ENCODE measurements at regions not wholly inside any gene's neighbourhood (a gene's known extent, or its start where the extent isn't known, plus 50 kb on each side); places are given as distances from the start of the nearest gene placed in this dataset.

DNA sequence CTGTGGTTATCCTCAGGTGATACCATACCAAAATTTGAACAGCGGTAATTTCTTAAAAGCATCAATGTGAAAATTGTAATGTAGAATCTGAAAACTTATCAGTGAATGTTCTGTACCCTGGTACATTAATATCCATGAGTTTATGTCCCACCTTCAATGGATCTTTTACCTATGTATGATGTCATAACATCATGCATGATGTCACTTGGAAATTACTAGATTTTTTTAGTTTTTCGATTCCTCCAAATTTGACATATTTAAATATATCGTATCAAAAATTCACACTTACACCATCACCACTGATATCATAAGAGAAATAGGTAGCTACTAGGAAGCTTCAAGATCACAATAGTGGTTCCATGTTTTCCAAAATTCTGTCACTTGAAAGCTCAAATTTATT, 95.0 kb upstream of the AKR1E2 start:
- no peak for DNase-seq

DNA sequence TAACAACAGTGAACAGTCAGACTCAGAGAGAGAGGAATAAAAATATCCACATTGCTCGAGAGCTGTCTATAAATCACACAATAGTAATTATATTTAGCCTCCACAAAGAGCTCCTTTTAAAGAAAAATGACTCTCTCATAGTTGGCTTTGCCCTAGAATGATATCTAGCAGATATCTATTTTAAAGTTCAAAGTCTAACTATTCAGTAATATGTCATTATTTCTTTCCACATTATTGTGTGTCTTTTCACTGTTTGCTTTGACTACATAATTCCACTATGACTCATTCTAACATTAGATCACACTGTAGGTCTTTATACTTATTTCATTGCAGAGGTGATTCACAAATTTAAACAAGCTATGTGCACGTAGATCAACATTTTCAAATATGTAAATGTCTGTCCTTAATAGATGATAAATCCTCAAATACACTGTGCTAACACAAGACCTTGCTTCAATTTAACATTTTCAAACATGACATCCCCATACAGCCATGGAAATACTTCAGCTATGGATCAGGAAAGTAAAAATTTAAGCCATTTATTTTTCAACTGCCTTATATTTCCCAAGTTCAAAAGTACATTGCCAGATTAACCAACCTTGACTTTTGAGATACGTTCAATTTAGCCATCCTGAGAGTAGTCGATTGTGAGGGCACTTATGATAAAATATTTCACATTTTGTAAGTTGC, 99.9 kb upstream of the AKR1E2 start:
- DNase-seq: no peak

- no peak for DNase-seq
Observed at GRCh38 chr10:4723860-4724259, 102.1 kb upstream of the AKR1E2 start.

GRCh38 chr10:4721999-4722753, 103.8 kb upstream of the AKR1E2 start:
- DNase-seq: no peak

- DNase-seq: no peak
Observed at GRCh38 chr10:4720463-4720862, 105.5 kb upstream of the AKR1E2 start.

GRCh38 chr10:4719671-4720070, 106.3 kb upstream of the AKR1E2 start:
- no peak for DNase-seq

DNA sequence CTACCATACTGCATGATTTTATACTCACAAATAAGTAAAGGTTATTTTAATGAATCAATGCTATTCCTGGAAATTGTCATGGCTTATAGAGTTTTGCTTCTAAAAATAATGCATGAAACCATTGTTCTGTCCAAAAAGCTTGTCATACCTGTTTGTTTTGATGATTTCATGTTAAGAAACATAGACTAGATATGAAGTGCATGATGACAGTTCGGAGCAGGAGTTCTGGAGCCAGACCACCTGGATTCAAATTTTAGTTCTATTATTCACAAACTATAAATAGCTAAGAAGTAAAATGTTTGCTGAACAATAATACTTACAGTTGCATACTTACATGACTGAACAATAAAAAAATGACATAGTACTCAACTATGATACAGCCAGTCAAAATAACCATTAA, 107.0 kb upstream of the AKR1E2 start:
- DNase-seq: no peak

DNA sequence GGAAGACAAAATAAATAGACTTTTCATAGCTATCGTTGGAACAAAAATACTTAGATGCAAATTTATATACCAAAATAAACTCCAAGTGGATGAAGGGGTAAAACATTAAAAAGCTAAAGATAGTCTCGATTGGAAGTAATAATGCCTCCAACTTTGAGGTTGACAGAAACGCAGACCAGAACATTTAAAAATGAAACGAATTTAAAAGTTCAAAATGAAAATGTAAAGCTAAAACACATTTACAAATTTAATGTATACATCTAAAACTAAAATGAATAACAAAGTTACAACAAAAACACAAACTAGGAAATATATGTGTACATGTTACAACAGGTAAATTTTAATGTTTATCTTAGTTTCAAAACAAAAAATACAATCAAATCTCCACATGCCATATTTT, 107.5 kb upstream of the AKR1E2 start:
- no peak for DNase-seq

DNA sequence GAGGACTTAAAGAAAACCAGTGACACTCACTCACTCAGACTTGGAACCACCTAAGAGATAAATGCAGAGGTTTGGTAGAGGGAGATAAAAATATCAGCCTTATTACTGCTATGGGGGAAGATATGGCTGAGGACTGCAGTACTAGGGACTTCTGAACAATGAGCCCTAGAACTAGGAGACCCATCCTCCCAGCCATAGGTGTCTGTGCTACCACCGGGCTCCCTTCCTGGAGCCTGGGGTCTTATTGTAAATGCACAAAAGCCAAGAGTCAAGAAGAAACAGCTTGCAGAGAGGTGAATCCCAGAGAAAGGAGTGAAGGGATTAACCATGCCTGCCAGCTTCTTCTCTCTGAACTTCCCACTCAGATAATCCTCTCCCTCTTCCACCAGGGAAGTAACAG, 108.3 kb upstream of the AKR1E2 start:
- no peak for DNase-seq

DNA sequence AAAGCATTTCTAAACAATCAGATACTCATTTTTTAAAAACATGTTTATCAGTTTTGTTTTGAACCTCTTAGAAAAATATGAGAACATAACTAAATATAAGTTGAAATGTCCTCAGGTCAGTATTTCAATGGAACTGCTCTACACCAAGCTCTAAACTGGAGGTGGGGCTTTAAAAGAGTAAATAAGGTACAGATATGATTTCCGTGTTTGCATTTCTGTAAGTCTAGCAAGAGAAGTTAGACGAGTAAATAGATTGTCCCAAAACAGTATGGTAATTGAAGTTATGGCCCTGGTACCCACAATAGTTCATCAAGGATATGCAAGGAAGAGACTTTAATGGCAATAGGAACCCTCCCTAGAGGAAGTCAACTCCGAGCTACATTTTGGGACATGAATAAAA, 115.1 kb upstream of the AKR1E2 start:
- DNase-seq: no peak

DNA sequence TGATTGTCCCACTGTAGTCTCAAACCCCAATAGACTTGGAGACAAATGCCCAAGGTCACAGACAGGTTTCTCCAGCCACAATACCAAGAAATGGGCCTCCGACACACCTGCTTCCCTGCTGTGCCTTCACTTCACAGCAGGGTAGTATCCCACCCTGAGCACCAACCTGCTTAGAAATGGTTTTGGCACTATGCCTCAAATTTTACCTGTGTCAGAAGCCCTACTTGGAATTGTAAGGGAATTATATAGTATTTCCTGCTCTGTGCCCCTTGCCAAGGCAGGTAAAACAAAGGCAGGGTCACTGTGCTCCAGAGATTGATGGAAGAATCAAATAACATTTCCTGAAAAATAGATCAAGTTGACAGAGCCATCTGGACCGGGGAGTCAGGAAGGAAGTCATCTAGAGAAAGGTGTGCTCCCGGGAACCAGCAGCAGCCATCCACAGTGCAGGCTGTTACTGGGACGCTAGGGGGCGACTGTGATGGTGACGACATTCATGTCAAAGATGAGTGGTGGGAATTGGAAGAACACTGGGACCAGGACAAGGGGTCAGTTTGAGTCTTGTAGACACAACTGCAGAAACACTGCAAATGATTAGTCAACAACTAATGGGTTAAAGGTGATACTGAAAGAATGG, 117.8 kb upstream of the AKR1E2 start:
- DNase-seq: no peak

- DNase-seq: no peak
Observed at GRCh38 chr10:4707221-4707620, 118.8 kb upstream of the AKR1E2 start.

DNA sequence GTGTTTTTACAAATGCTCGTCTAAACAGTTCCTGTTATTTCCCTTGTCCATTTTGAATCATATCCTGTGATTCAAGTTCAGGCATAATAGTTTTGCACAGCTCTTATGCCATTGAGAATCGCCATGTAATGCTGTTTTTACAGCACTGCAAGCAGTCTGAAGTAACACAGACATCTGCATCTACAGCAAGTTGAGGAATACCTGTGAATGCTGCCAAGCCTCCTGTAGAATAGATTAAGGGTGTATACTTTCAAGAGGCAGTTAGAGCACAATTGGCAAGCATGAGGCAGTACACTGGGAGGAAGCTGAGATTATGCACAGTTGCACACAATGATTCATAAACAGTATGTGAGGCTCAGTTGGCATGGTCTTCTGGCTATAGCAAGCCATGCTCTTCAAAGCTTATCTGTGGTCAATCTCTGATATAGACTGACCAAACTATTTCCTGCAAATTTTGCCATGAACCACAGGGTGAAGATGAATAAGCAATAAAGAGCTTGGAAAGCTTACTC, 121.9 kb upstream of the AKR1E2 start:
- DNase-seq: no peak

DNA sequence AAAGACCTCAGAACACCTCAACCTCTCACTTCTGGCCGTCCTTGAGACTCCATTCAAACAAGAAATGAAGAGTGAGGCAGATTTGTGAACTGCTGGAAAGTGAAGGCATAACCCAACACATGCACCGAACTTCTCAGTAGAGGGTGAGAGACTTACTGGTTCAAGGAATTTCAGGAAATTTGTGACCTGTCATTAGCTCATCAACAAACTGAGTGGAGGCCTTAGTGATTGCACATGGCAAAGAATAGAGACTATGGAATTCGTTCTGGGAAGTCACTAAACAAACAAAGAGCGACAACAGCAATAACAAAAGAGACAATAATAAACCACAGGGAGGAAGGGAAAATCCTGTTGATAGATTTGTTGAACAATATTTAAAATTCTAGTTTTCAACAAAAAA, 125.0 kb upstream of the AKR1E2 start:
- DNase-seq: no peak

- DNase-seq: no peak
Observed at GRCh38 chr10:4699950-4700730, 125.9 kb upstream of the AKR1E2 start.

- no peak for DNase-seq
Observed at GRCh38 chr10:4698075-4698474, 127.9 kb upstream of the AKR1E2 start.

DNA sequence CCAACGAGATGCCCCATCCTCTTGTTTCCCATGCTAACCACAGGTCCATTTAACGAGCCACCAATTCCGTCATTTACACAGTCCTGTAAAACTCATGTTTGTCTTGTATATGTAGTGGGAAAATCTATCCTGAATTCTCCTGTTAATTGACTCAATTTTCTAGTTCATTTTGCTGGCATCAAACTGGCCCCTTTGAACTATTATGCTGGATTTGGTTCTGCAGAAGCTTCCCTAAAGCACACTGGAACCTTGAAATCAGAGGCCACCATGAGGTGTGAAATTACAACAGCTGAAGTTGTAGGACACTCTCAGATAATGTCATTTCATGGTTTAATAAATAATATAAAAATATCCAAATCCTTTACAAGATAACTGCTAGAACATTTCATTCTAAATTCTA, 129.8 kb upstream of the AKR1E2 start:
- no peak for DNase-seq

GRCh38 chr10:4693967-4694366, 132.0 kb upstream of the AKR1E2 start:
- DNase-seq: no peak

DNA sequence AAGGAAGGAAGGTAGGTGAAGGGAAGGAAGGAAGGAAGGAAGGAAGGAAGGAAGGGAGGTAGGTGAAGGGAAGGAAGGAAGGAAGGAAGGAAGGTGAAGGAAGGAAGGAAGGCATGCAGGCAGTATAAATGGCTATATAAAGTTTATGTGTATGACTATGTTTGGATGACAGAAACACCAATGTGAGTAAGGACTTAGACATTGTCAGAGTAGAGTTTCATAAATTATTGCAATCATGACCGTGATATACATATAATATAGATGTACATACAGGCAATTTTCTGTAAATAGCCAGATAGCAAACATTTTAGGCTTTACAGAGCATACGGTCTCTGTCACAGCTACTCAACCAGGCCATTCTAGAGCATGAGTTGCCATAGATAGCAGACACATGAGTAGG, 133.8 kb upstream of the AKR1E2 start:
- DNase-seq: no peak

DNA sequence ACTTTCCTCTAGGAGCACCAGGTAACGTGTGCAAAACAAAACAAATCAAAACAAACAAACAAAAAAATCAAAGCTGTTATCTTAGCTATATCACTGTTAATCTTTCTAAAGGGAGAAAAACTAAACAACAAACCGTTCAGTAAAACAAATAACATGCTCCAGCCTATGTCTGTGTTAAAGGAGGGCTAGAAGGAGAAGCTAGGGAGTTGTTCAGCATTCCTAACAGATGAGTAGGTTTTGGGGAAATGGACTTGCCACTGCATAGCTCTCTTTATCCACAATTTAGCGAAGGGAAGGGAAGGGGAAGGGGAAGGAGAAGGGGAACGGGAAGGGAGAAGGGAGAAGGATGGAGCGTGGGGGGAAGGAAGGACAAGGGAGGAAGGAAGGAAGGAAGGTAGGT, 134.2 kb upstream of the AKR1E2 start:
- no peak for DNase-seq

DNA sequence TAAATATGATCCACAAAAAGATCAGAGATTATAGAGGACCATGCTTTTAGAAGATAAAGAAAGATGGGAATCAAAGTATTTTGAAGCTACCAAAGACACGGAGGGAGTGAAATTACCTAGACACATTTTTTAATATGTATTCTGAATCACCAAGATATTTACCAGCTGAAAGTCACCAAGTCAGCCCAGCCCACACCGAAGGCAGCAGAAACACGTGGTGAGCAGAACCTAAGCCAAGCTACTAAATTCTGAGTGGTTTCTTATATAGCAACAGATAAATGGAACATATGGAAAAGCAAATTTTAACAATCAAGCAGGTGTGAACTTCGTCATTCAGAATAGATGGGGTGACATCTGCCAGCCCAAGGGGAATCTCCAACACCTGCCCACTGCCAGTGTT, 134.7 kb upstream of the AKR1E2 start:
- DNase-seq: no peak

- no peak for DNase-seq
Observed at GRCh38 chr10:4688601-4689000, 137.4 kb upstream of the AKR1E2 start.

DNA sequence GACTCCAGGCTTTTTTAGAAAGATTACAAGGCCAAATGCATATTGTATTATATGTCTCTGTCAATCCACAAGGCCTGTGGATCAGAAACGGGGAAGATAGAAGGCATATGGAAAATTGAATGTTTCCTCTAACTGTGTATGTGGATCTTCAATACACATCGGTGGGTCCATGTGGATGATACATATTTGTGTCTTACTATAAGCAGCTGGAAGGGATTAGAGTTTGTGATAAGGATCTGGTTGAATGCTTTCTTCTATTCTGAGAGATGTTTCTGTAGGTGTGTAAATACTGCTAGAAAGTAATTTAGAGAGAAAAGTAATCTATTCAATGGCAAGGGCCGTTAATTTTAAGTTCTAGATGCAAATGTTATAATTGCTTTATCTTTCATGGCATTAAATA, 137.8 kb upstream of the AKR1E2 start:
- no peak for DNase-seq

All from cerebellar nuclear complex (tissue), 1 donor.